ENCODE measurements at regions not wholly inside any gene's neighbourhood (a gene's known extent, or its start where the extent isn't known, plus 50 kb on each side); places are given as distances from the start of the nearest gene placed in this dataset.

DNA sequence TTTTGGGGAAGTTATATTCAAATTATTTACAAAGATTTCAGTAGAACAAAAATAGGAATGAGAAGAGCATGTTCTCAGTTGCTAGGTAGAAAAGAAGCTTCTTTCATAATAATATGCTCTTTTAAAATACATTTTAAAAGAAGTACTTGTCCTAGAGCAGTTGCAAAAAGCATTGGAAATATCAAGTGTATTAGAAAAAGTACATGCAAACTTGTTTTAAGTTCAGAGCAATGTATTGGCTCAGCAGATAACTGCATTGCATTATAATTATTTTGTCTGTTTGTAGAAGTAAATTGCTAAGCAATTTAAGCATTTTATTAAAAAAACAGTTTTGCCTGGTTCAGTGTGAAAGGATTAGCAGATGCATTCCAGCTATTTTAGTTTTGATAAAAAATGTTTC lies 806.4 kb downstream of the USP25 start:
- TF ChIP-seq, protein P1, sequence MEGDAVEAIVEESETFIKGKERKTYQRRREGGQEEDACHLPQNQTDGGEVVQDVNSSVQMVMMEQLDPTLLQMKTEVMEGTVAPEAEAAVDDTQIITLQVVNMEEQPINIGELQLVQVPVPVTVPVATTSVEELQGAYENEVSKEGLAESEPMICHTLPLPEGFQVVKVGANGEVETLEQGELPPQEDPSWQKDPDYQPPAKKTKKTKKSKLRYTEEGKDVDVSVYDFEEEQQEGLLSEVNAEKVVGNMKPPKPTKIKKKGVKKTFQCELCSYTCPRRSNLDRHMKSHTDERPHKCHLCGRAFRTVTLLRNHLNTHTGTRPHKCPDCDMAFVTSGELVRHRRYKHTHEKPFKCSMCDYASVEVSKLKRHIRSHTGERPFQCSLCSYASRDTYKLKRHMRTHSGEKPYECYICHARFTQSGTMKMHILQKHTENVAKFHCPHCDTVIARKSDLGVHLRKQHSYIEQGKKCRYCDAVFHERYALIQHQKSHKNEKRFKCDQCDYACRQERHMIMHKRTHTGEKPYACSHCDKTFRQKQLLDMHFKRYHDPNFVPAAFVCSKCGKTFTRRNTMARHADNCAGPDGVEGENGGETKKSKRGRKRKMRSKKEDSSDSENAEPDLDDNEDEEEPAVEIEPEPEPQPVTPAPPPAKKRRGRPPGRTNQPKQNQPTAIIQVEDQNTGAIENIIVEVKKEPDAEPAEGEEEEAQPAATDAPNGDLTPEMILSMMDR (conservative IDR thresholded peaks at IDR 0.05; ENCODE audit: low read length), result no peak
- no peak for DNase-seq (ENCODE audit: low read depth)

DNA sequence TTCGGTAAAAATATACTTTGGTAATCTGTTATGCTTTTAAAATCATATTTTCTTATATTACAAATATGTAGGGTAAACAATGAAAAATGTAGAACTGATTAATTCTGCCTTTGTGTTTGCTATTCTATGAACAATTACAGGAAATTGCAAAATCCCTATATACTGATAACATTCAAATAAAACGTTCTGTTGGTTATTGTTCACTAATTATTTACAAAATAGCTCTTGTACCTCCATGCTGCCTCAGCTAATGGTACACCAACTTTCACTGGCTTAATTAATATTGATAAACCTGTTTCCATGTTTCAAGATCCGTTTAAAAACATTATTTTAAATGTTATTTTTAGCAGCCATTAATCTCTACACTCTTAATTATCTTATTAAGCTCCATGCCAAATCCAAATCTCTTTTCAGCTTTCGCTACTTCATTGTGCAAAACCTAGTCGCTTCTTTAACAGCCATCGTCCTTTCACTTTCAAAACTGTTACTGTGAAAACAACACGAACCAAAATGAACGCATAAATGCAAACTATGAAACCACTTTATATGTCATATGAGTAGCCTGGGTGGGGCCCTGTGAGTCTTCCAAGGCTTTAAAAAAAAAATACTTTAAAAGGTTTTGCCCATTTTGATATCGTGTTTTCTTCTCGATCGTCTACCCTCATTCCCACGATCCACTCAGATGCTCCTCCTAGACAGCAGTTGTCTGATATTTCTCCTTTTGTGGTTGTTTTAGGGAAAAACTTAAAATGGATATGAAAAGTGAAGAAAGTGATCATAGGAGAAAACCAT lies 807.1 kb downstream of the USP25 start:
- peak; percentile 17 for DNase-seq (ENCODE audit: low read depth)
- peak overlapping the region; percentile 50 for H3K4me3 ChIP-seq (ENCODE audit: low read length)
- TF ChIP-seq, protein P1 (conservative IDR thresholded peaks at IDR 0.05; ENCODE audit: low read length), result no peak

More for the DNA sequence above, 806.4 kb downstream of the USP25 start:
- H3K4me3 ChIP-seq (ENCODE audit: low read length), result peak overlapping the region; percentile 57

DNA sequence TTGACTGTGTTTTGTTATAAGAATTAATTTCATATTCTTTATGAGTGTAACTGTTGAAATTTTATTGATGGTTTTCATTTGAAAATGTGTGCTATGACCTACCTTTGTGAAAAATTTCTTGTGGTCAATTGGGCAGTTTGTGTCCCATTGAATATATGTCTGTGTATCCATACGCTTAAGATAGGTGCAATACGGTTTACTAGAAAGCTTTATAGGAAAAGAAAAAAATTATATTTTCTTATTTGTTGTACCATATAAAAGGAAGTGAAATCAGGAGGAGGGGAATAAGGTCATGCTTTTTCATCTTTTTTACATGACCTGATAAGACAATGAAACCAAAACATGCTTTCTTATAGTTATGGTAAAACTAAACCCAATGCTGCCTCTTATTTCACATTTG lies 807.7 kb downstream of the USP25 start:
- H3K4me3 ChIP-seq (ENCODE audit: low read length), result no peak overlapping the region
- DNase-seq (ENCODE audit: low read depth), result no peak
- TF ChIP-seq, protein P1 (conservative IDR thresholded peaks at IDR 0.05; ENCODE audit: low read length), result no peak

DNA sequence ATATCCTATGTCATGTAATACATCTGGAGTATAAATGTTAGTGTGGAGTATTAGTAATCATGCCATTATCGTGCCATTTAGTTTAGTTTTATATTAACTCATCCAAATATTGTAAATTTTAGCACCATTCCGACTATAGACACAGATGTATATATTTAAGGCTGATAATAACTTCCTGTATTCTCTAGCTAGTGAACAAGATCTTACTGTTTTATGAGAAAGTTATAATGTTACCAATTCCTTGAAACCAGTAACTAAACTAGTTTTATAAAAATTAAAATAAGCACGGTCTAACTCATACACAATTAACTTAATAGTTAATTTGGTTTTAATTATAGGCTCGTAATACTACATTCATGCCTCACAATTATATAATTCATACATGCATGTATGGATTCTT lies 808.6 kb downstream of the USP25 start:
- TF ChIP-seq, protein P1 (conservative IDR thresholded peaks at IDR 0.05; ENCODE audit: low read length), result no peak
- H3K4me3 ChIP-seq (ENCODE audit: low read length), result no peak overlapping the region
- DNase-seq (ENCODE audit: low read depth), result no peak

DNA sequence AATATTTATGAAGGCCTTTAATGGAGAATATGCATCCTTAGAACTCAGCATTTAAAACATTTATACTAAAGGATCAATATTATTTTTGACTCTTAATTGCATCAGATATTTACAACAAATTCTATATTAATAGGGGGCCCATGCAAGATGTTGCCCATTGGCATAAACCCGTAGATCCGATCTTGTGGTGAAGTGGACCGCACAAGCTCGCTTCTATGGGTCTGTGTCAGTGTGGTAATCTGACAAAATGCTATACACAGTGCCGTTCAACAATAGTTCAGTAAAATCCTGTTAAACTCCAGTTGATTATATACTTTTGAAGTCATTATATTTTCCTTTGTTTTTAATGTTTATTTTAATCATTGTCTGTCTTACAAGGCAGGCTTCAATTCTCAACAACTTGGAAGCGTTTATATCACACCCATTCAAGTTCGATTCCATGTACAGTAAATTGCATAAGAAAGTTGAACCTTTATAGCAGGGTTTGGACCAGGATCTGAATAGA lies 809.2 kb downstream of the USP25 start:
- TF ChIP-seq, protein P1 (conservative IDR thresholded peaks at IDR 0.05; ENCODE audit: low read length), result no peak
- no peak overlapping the region for H3K4me3 ChIP-seq (ENCODE audit: low read length)
- DNase-seq (ENCODE audit: low read depth), result no peak

DNA sequence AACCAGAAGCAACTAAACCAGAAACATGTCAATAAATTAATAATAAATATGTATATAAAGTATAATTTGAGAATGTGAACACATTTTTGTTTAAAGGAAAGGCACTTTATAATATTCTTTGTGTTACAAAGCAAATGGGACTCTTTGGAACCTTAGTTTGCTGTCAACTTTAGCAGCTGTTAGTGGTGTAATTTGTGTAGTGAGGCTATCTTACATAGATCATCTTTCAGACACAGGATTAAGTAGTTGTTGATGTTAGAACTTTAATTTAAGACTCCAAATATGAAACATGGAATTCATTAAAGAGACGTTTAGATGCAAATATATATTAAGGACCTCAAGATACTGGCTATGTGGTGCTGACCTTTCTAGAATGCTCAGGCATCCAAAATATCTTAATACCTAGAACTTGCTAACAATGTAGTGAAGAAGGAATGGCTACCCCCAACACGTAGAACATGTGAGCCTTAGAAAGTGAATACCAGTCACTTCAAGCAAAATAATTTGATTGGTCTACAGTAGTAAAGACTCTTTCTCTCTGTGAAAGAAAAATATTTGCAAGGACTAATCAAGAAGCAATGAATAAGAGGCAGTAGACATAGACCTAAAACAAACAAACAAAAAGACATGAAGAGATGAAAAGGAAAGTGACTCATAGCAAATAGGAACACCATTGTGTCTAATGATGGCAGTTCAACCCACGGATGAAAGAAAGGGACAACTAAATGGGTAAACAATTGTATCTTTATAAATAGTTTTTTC lies 811.4 kb downstream of the USP25 start:
- no peak overlapping the region for H3K4me3 ChIP-seq (ENCODE audit: low read length)
- no peak for DNase-seq (ENCODE audit: low read depth)
- TF ChIP-seq, protein P1 (conservative IDR thresholded peaks at IDR 0.05; ENCODE audit: low read length), result no peak

All from AG10803 (cell line).